GM12878 (cell line): ENCODE measurements at regions not wholly inside any gene's neighbourhood (a gene's known extent, or its start where the extent isn't known, plus 50 kb on each side); places are given as distances from the start of the nearest gene placed in this dataset.

Source experiments
- ATAC-seq: fragments of 200-7000 bp; cut with Tn5 transposase; 3 replicates; pipeline ENCODE4 v1.9.1; 2020; ENCODE audit warnings: mild to moderate bottlenecking, moderate library complexity
- BruUV-seq: library from RNA; stranded (reverse); fragments of 400-500 nt; replicated peaks from 2 replicates; lab custom pipeline; 2021; lab: Mats Ljungman, UMichigan
- CTCF ChIA-PET: fragments of 300-600 bp; sonication (Branson Sonifier 250); formaldehyde crosslinking; extraction: SDS; loops from one replicate; lab custom pipeline; 2021; ENCODE audit warnings: inconsistent platforms; lab: Yijun Ruan, JAX
- POLR2A ChIA-PET: fragments of 350-600 bp; formaldehyde crosslinking; extraction: SDS; loops from one replicate; lab custom pipeline; 2021; ENCODE audit warnings: inconsistent platforms; lab: Charles Lee
- RAD21 ChIA-PET: fragments of 300-600 bp; sonication (Branson Sonifier 250); formaldehyde crosslinking; loops from one replicate; lab custom pipeline; 2023; ENCODE audit warnings: antibody characterized with exemption; ENCODE audit not compliant: unreplicated experiment; lab: Charles Lee
- SMC1A ChIA-PET: fragments of 300-600 bp; sonication (Branson Sonifier 250); formaldehyde crosslinking; loops from one replicate; lab custom pipeline; 2023; ENCODE audit not compliant: unreplicated experiment, uncharacterized antibody; lab: Charles Lee
- DNase-seq: peaks from one replicate; pipeline ENCODE4 v3.0.0-alpha.2; 2011; ENCODE audit warnings: low read depth, low spot score
- FAIRE-seq: peaks from 3 replicates; lab custom pipeline; 2011; peaks lifted over from hg19 to GRCh38; lab: Jason Lieb, UNC
- H2AFZ ChIP-seq: 2 replicates; pipeline ENCODE4 v1.6.0; 2011; ENCODE audit warnings: low read depth, low read length, control low read depth; ENCODE audit not compliant: control insufficient read depth
- H3K27ac ChIP-seq: 2 replicates; pipeline ENCODE4 v1.5.1; 2011; ENCODE audit warnings: control low read depth; ENCODE audit not compliant: control insufficient read depth, insufficient read depth
- H3K27me3 ChIP-seq, 2 experiments: replicated peaks in 1 of 2; 2 replicates each; pipeline versions ENCODE4 v1.6.0 to v1.6.1; 2011; ENCODE audit warnings: low read length in 1 of 2; ENCODE audit not compliant: control insufficient read depth in 2 of 2, insufficient read depth in 2 of 2
- H3K36me3 ChIP-seq, 2 experiments: 2 replicates each; pipeline ENCODE4 v1.5.1; 2011; ENCODE audit warnings: low read length in 1 of 2; ENCODE audit not compliant: control insufficient read depth in 2 of 2, insufficient read depth in 2 of 2
- H3K4me1 ChIP-seq: 2 replicates; pipeline ENCODE4 v1.6.1; 2011; ENCODE audit warnings: mild to moderate bottlenecking, low read length, moderate library complexity, mixed read lengths; ENCODE audit not compliant: control insufficient read depth, insufficient read depth
- H3K4me2 ChIP-seq: 2 replicates; pipeline ENCODE4 v1.6.0; 2011; ENCODE audit warnings: control low read depth; ENCODE audit not compliant: control insufficient read depth, insufficient read depth
- H3K4me3 ChIP-seq: fragments of 200-600 bp; sonication (generic); 2 replicates; pipeline ENCODE4 v1.5.1; 2016
- H3K79me2 ChIP-seq: 2 replicates; pipeline ENCODE4 v1.6.0; 2011; ENCODE audit warnings: low read length; ENCODE audit not compliant: control insufficient read depth, insufficient read depth
- H3K9ac ChIP-seq: 2 replicates; pipeline ENCODE4 v1.8.0; 2011; ENCODE audit warnings: low read length, control low read depth, mixed read lengths; ENCODE audit not compliant: control insufficient read depth, insufficient read depth
- H3K9me3 ChIP-seq: replicated peaks from 3 replicates; pipeline ENCODE4 v1.5.1; 2011; ENCODE audit warnings: mild to moderate bottlenecking, low read length; ENCODE audit not compliant: control insufficient read depth, insufficient read depth
- H4K20me1 ChIP-seq: 2 replicates; pipeline ENCODE4 v1.6.0; 2011; ENCODE audit not compliant: control insufficient read depth, insufficient read depth
- FOS ChIP-seq: IDR thresholded peaks from 3 replicates; pipeline ENCODE4 v1.6.1; 2011; ENCODE audit warnings: borderline replicate concordance; ENCODE audit not compliant: insufficient read length; ENCODE audit errors: extremely low read depth
- LARP7 ChIP-seq: fragments of 450-650 bp; IDR thresholded peaks from 2 replicates; pipeline ENCODE4 v1.6.1; 2017; ENCODE audit warnings: mild to moderate bottlenecking
- MEF2A ChIP-seq: IDR thresholded peaks from 2 replicates; pipeline ENCODE4 v1.6.1; 2011; ENCODE audit warnings: low read depth, mild to moderate bottlenecking, low read length, moderate library complexity; ENCODE audit not compliant: insufficient read depth
- NKRF ChIP-seq: fragments of 450-650 bp; conservative IDR thresholded peaks from 2 replicates; pipeline ENCODE4 v1.6.1; 2017; ENCODE audit warnings: mild to moderate bottlenecking, moderate library complexity
- PBX3 ChIP-seq: IDR thresholded peaks from 2 replicates; pipeline ENCODE4 v1.6.1; 2011; ENCODE audit warnings: mild to moderate bottlenecking, low read depth, low read length, moderate library complexity; ENCODE audit not compliant: insufficient replicate concordance
- POLR2A ChIP-seq: IDR thresholded peaks from 2 replicates; pipeline ENCODE4 v1.6.1; 2011; ENCODE audit warnings: low read depth, mild to moderate bottlenecking, low read length
- PRDM15 ChIP-seq: fragments of 450-650 bp; formaldehyde crosslinking; IDR thresholded peaks from 2 replicates; pipeline ENCODE4 v1.4.0; 2020; ENCODE audit warnings: mild to moderate bottlenecking, moderate library complexity
- RELA ChIP-seq: fragments of 450-650 bp; IDR thresholded peaks from 2 replicates; pipeline ENCODE4 v1.8.0; 2014; ENCODE audit warnings: borderline replicate concordance; ENCODE audit not compliant: partially characterized antibody
- SMAD1 ChIP-seq: fragments of 450-650 bp; IDR thresholded peaks from 2 replicates; pipeline ENCODE4 v1.6.1; 2018; ENCODE audit warnings: mild to moderate bottlenecking, low read depth; ENCODE audit not compliant: partially characterized antibody
- ZBTB33 ChIP-seq: fragments of 450-650 bp; IDR thresholded peaks from 2 replicates; pipeline ENCODE4 v1.6.1; 2017; ENCODE audit warnings: mild to moderate bottlenecking
- WGBS: methylation state at CpG from one replicate; pipeline ENCODE4 v1.1.6; 2016; ENCODE audit warnings: low lambda C conversion rate; ENCODE audit not compliant: insufficient replicate concordance, insufficient coverage; ENCODE audit errors: missing lambda C conversion rate; 5-methylcytosine and 5-hydroxymethylcytosine counted together
- in situ Hi-C: fragments of 300-500 bp; cut with MboI; formaldehyde crosslinking; loops from 9 replicates; pipeline ENCODE4 v1.14.3; 2018; ENCODE audit warnings: mixed read lengths
- intact Hi-C: fragments of 100-400 bp; cut with micrococcal nuclease; formaldehyde crosslinking; loops from one replicate; pipeline ENCODE4 v1.14.2; 2022; ENCODE audit not compliant: unreplicated experiment

GRCh38 chr2:186241874-186242273 lies 244.2 kb upstream of the ZC3H15 start:
- in situ Hi-C loops, result no loop called here
- no TSS peak for BruUV-seq
- Histone ChIP-seq H2AFZ (no peak overlapping the region), H3K9me3 (no peaks in the 10 kb centered on the region), H3K79me2 (no peaks in the 10 kb centered on the region), H3K36me3 (no peaks in the 10 kb centered on the region), H3K27ac (no peak overlapping the region), H3K4me1 (no peaks in the 10 kb centered on the region), H3K27me3 (no peaks in the 10 kb centered on the region), H3K4me2 (no peak overlapping the region), H3K4me3 (no peak overlapping the region), H4K20me1 (no peaks in the 10 kb centered on the region), H3K9ac (no peak overlapping the region)
- TF ChIP-seq ZBTB33 (no peak), MEF2A (no peak), FOS (no peak), POLR2A (no peak), PBX3 (no peak), PRDM15 (CRISPR knock-in tag) (no peak), LARP7 (no peak), SMAD1 (no peak), NKRF (no peak), RELA (no peak)
- RAD21 ChIA-PET, result no interaction called here
- POLR2A ChIA-PET, result interaction anchor here (0.6 kb wide), 1 partner anchor 1378 kb away, joined by 3 read pairs; no protein-coding TSS in a partner anchor
- SMC1A ChIA-PET, result interaction anchor here (0.6 kb wide), 1 partner anchor 925 kb away, joined by 3 read pairs; no protein-coding TSS in a partner anchor
- intact Hi-C loops, result no loop called here
- ATAC-seq (no peak), DNase-seq (no peak), FAIRE-seq (no peak)
- CTCF ChIA-PET, result no interaction called here
- 88% methylated on average over 4 of the region's 4 CpGs for WGBS
